ENCODE measurements at regions not wholly inside any gene's neighbourhood (a gene's known extent, or its start where the extent isn't known, plus 50 kb on each side); places are given as distances from the start of the nearest gene placed in this dataset.

DNA sequence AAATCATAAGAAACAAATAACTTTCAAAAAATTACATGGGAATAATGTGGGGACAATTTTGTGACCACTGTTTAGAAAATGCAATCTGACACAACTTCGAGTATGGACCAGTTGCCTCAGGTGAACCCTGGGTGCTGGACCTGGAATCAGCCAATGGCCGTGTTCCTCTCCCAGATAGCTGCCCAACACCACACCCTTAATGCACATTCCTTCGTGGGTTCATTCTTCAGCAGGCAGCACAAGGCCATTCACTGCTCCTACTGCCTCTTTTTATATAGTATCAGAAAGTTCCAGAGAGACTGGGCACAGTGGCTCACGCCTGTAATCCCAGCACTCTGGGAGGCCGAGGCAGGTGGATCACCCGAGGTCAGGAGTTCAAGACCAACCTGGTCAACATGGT is 89.1 kb upstream of the PARD3 start:
- WGBS (ENCODE audit: missing lambda C conversion rate): 80% methylated on average over 6 of the region's 6 CpGs
- FAIRE-seq: no peak
- CTCF ChIA-PET: interaction anchor here (0.8 kb wide), 1 partner anchor 41 kb away, joined by 3 read pairs; no protein-coding TSS in a partner anchor
- no peak for DNase-seq (ENCODE audit: low read depth in 1 of 2, low spot score in 1 of 2)
- Histone ChIP-seq H3K4me2 (no peak overlapping the region), H3K4me3 (no peak overlapping the region), H3K27ac (no peak overlapping the region), H3K4me1 (no peaks in the 10 kb centered on the region), H3K9me3 (no peaks in the 10 kb centered on the region)
- no peak for TF ChIP-seq TFCP2L1 (CRISPR knock-in tag; IDR thresholded peaks at IDR 0.05)
- no peak for TF ChIP-seq EHF (CRISPR knock-in tag; IDR thresholded peaks at IDR 0.05)
- TF ChIP-seq BCL3 (IDR thresholded peaks at IDR 0.05): no peak
- no peak for TF ChIP-seq EHMT2 (IDR thresholded peaks at IDR 0.05; ENCODE audit: low read depth)
- ATAC-seq: no peak
- POLR2A ChIA-PET: no interaction called here

GRCh38 chr10:34899161-34899560 is 84.1 kb upstream of the PARD3 start:
- H3K4me2 ChIP-seq: no peak overlapping the region
- FAIRE-seq (no peak), DNase-seq (ENCODE audit: low read depth in 1 of 2, low spot score in 1 of 2) (no peak), ATAC-seq (no peak)
- no peak overlapping the region for H3K4me3 ChIP-seq
- no peaks in the 10 kb centered on the region for H3K4me1 ChIP-seq
- no peaks in the 10 kb centered on the region for H3K9me3 ChIP-seq
- 91% methylated on average over 8 of the region's 8 CpGs for WGBS (ENCODE audit: missing lambda C conversion rate)
- TF ChIP-seq FOSB (CRISPR knock-in tag; IDR thresholded peaks at IDR 0.05) (no peak), EHF (CRISPR knock-in tag; IDR thresholded peaks at IDR 0.05) (no peak), GATA3 (IDR thresholded peaks at IDR 0.05; ENCODE audit: borderline replicate concordance) (no peak), KDM1A (IDR thresholded peaks at IDR 0.05; ENCODE audit: low read depth) (no peak), FOSL2 (IDR thresholded peaks at IDR 0.05) (no peak), FOSL2 (CRISPR knock-in tag; IDR thresholded peaks at IDR 0.05) (no peak)
- TF ChIP-seq, protein P1, sequence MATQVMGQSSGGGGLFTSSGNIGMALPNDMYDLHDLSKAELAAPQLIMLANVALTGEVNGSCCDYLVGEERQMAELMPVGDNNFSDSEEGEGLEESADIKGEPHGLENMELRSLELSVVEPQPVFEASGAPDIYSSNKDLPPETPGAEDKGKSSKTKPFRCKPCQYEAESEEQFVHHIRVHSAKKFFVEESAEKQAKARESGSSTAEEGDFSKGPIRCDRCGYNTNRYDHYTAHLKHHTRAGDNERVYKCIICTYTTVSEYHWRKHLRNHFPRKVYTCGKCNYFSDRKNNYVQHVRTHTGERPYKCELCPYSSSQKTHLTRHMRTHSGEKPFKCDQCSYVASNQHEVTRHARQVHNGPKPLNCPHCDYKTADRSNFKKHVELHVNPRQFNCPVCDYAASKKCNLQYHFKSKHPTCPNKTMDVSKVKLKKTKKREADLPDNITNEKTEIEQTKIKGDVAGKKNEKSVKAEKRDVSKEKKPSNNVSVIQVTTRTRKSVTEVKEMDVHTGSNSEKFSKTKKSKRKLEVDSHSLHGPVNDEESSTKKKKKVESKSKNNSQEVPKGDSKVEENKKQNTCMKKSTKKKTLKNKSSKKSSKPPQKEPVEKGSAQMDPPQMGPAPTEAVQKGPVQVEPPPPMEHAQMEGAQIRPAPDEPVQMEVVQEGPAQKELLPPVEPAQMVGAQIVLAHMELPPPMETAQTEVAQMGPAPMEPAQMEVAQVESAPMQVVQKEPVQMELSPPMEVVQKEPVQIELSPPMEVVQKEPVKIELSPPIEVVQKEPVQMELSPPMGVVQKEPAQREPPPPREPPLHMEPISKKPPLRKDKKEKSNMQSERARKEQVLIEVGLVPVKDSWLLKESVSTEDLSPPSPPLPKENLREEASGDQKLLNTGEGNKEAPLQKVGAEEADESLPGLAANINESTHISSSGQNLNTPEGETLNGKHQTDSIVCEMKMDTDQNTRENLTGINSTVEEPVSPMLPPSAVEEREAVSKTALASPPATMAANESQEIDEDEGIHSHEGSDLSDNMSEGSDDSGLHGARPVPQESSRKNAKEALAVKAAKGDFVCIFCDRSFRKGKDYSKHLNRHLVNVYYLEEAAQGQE (IDR thresholded peaks at IDR 0.05): no peak
- TF ChIP-seq, protein P2, sequence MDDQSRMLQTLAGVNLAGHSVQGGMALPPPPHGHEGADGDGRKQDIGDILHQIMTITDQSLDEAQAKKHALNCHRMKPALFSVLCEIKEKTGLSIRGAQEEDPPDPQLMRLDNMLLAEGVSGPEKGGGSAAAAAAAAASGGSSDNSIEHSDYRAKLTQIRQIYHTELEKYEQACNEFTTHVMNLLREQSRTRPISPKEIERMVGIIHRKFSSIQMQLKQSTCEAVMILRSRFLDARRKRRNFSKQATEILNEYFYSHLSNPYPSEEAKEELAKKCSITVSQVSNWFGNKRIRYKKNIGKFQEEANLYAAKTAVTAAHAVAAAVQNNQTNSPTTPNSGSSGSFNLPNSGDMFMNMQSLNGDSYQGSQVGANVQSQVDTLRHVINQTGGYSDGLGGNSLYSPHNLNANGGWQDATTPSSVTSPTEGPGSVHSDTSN (IDR thresholded peaks at IDR 0.05): no peak
- TF ChIP-seq, protein P3, sequence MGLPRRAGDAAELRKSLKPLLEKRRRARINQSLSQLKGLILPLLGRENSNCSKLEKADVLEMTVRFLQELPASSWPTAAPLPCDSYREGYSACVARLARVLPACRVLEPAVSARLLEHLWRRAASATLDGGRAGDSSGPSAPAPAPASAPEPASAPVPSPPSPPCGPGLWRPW (IDR thresholded peaks at IDR 0.05): no peak
- H3K27ac ChIP-seq: no peak overlapping the region
- ChIA-PET CTCF (interaction anchor here (0.8 kb wide), 1 partner anchor 30 kb away, joined by 3 read pairs; no protein-coding TSS in a partner anchor), POLR2A (no interaction called here)

DNA sequence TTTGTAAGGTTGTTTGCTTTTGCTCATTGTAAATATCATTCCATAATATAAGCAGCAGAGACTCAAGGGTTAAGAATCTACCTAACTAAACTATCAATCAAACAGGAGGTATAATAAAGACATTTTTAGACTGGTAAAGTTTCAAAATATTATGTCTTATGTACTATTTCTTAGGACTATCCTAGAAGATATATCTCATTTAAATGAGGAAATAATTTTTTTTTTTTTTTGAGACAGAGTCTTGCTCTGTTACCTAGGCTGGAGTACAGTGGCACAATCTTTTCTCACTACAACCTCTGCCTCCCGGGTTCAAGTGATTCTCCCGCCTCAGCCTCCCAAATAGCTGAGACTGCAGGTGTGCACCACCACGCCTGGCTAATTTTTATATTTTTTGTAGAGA is 80.9 kb upstream of the PARD3 start:
- FAIRE-seq: no peak

More for the DNA sequence above, 80.9 kb upstream of the PARD3 start:
- no peak overlapping the region for H3K4me3 ChIP-seq
- no peak for ATAC-seq
- POLR2A ChIA-PET: no interaction called here
- CTCF ChIA-PET: no interaction called here
- WGBS (ENCODE audit: missing lambda C conversion rate): 55% methylated on average over 3 of the region's 3 CpGs
- no peak overlapping the region for H3K4me2 ChIP-seq
- H3K27ac ChIP-seq: no peak overlapping the region
- TF ChIP-seq HOXB5 (CRISPR knock-in tag; IDR thresholded peaks at IDR 0.05) (no peak), HMGXB4 (CRISPR knock-in tag; IDR thresholded peaks at IDR 0.05; ENCODE audit: borderline replicate concordance) (no peak), HDAC2 (IDR thresholded peaks at IDR 0.05) (no peak), ESRRA (IDR thresholded peaks at IDR 0.05; ENCODE audit: borderline replicate concordance, low read length) (no peak), CEBPB (IDR thresholded peaks at IDR 0.05) (no peak), SMC3 (IDR thresholded peaks at IDR 0.05) (no peak), POLR2AphosphoS2 (conservative IDR thresholded peaks at IDR 0.05; ENCODE audit: low read length) (no peak), BHLHE40 (IDR thresholded peaks at IDR 0.05; ENCODE audit: low read depth, low read length) (no peak), PHF8 (IDR thresholded peaks at IDR 0.05; ENCODE audit: borderline replicate concordance, low read depth) (no peak), ATOH8 (CRISPR knock-in tag; IDR thresholded peaks at IDR 0.05; ENCODE audit: low read depth) (no peak), CBX2 (IDR thresholded peaks at IDR 0.05; ENCODE audit: borderline replicate concordance, low read depth) (no peak), RARB (CRISPR knock-in tag; IDR thresholded peaks at IDR 0.05) (no peak)
- TF ChIP-seq, protein P4, sequence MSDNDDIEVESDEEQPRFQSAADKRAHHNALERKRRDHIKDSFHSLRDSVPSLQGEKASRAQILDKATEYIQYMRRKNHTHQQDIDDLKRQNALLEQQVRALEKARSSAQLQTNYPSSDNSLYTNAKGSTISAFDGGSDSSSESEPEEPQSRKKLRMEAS (IDR thresholded peaks at IDR 0.05): no peak
- TF ChIP-seq, protein P5, sequence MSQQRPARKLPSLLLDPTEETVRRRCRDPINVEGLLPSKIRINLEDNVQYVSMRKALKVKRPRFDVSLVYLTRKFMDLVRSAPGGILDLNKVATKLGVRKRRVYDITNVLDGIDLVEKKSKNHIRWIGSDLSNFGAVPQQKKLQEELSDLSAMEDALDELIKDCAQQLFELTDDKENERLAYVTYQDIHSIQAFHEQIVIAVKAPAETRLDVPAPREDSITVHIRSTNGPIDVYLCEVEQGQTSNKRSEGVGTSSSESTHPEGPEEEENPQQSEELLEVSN (IDR thresholded peaks at IDR 0.05; ENCODE audit: borderline replicate concordance, low read depth): no peak
- no peak for DNase-seq (ENCODE audit: low read depth in 1 of 2, low spot score in 1 of 2)
- no peaks in the 10 kb centered on the region for H3K9me3 ChIP-seq
- H3K4me1 ChIP-seq: no peaks in the 10 kb centered on the region
